ENCODE measurements at regions not wholly inside any gene's neighbourhood (a gene's known extent, or its start where the extent isn't known, plus 50 kb on each side); places are given as distances from the start of the nearest gene placed in this dataset.

- CTCF ChIA-PET: no interaction called here
These were observed 165.6 kb downstream of the USP12 start for GRCh38 chr13:27005976-27006518.

GRCh38 chr13:27005556-27005955 lies 166.1 kb downstream of the USP12 start:
- H3K4me3 ChIP-seq (ENCODE audit: low read depth, low read length, poor library complexity, severe bottlenecking): no peak overlapping the region
- DNase-seq (ENCODE audit: low spot score): no peak
- intact Hi-C loops (cut with micrococcal nuclease; ENCODE audit: unreplicated experiment): no loop called here
- peaks cover 7% of the 10 kb centered on the region for H3K4me1 ChIP-seq (ENCODE audit: insufficient read depth, low read length, poor library complexity, severe bottlenecking)
- POLR2A ChIA-PET (ENCODE audit: low non-redundant PET): no interaction called here
- CTCF ChIA-PET: no interaction called here
- BruUV-seq (replicated peaks): no TSS peak
- peaks cover 7% of the 10 kb centered on the region for H3K27me3 ChIP-seq (replicated peaks; ENCODE audit: insufficient read depth, low read depth, low read length, poor library complexity)
- no peak overlapping the region for H3K27ac ChIP-seq (ENCODE audit: low read depth, low read length, poor library complexity, severe bottlenecking)
- H3K9me3 ChIP-seq (ENCODE audit: low read depth, low read length, poor library complexity, severe bottlenecking): no peaks in the 10 kb centered on the region
- TF ChIP-seq, protein P1, sequence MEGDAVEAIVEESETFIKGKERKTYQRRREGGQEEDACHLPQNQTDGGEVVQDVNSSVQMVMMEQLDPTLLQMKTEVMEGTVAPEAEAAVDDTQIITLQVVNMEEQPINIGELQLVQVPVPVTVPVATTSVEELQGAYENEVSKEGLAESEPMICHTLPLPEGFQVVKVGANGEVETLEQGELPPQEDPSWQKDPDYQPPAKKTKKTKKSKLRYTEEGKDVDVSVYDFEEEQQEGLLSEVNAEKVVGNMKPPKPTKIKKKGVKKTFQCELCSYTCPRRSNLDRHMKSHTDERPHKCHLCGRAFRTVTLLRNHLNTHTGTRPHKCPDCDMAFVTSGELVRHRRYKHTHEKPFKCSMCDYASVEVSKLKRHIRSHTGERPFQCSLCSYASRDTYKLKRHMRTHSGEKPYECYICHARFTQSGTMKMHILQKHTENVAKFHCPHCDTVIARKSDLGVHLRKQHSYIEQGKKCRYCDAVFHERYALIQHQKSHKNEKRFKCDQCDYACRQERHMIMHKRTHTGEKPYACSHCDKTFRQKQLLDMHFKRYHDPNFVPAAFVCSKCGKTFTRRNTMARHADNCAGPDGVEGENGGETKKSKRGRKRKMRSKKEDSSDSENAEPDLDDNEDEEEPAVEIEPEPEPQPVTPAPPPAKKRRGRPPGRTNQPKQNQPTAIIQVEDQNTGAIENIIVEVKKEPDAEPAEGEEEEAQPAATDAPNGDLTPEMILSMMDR (conservative IDR thresholded peaks at IDR 0.05; ENCODE audit: low read depth, low read length): no peak
- TF ChIP-seq EZH2 (IDR thresholded peaks at IDR 0.05; ENCODE audit: borderline replicate concordance, low read depth, low read length, poor library complexity, severe bottlenecking): no peak
- no peaks in the 10 kb centered on the region for H3K36me3 ChIP-seq (ENCODE audit: insufficient read depth, low read length, poor library complexity, severe bottlenecking)

More at GRCh38 chr13:27005976-27006518, 165.6 kb downstream of the USP12 start:
- TF ChIP-seq, protein P1 (conservative IDR thresholded peaks at IDR 0.05; ENCODE audit: low read depth, low read length): no peak
- no peak for TF ChIP-seq EZH2 (IDR thresholded peaks at IDR 0.05; ENCODE audit: borderline replicate concordance, low read depth, low read length, poor library complexity, severe bottlenecking)
- POLR2A ChIA-PET (ENCODE audit: low non-redundant PET): no interaction called here
- Histone ChIP-seq H3K27me3 (replicated peaks; ENCODE audit: insufficient read depth, low read depth, low read length, poor library complexity) (peaks cover 3% of the 10 kb centered on the region), H3K36me3 (ENCODE audit: insufficient read depth, low read length, poor library complexity, severe bottlenecking) (no peaks in the 10 kb centered on the region), H3K27ac (ENCODE audit: low read depth, low read length, poor library complexity, severe bottlenecking) (no peak overlapping the region), H3K4me1 (ENCODE audit: insufficient read depth, low read length, poor library complexity, severe bottlenecking) (peaks cover 7% of the 10 kb centered on the region), H3K4me3 (ENCODE audit: low read depth, low read length, poor library complexity, severe bottlenecking) (no peak overlapping the region), H3K9me3 (ENCODE audit: low read depth, low read length, poor library complexity, severe bottlenecking) (no peaks in the 10 kb centered on the region)
- DNase-seq (ENCODE audit: low spot score): no peak
- intact Hi-C loops (cut with micrococcal nuclease; ENCODE audit: unreplicated experiment): no loop called here
- no TSS peak for BruUV-seq (replicated peaks)

- POLR2A ChIA-PET (ENCODE audit: low non-redundant PET): no interaction called here
- peaks cover 7% of the 10 kb centered on the region for H3K4me1 ChIP-seq (ENCODE audit: insufficient read depth, low read length, poor library complexity, severe bottlenecking)
- H3K36me3 ChIP-seq (ENCODE audit: insufficient read depth, low read length, poor library complexity, severe bottlenecking): no peaks in the 10 kb centered on the region
- H3K4me3 ChIP-seq (ENCODE audit: low read depth, low read length, poor library complexity, severe bottlenecking): no peak overlapping the region
- H3K27ac ChIP-seq (ENCODE audit: low read depth, low read length, poor library complexity, severe bottlenecking): no peak overlapping the region
- H3K9me3 ChIP-seq (ENCODE audit: low read depth, low read length, poor library complexity, severe bottlenecking): no peaks in the 10 kb centered on the region
- CTCF ChIA-PET: no interaction called here
- TF ChIP-seq EZH2 (IDR thresholded peaks at IDR 0.05; ENCODE audit: borderline replicate concordance, low read depth, low read length, poor library complexity, severe bottlenecking): no peak
- TF ChIP-seq, protein P1 (conservative IDR thresholded peaks at IDR 0.05; ENCODE audit: low read depth, low read length): no peak
- peaks cover 11% of the 10 kb centered on the region for H3K27me3 ChIP-seq (replicated peaks; ENCODE audit: insufficient read depth, low read depth, low read length, poor library complexity)
- intact Hi-C loops (cut with micrococcal nuclease; ENCODE audit: unreplicated experiment): no loop called here
- DNase-seq (ENCODE audit: low spot score): no peak
- BruUV-seq (replicated peaks): no TSS peak
These were observed 166.7 kb downstream of the USP12 start for GRCh38 chr13:27004866-27005265.
